Esophagus squamous epithelium (tissue), 4 donors: ENCODE measurements at regions not wholly inside any gene's neighbourhood (a gene's known extent, or its start where the extent isn't known, plus 50 kb on each side); places are given as distances from the start of the nearest gene placed in this dataset.

Source experiments
- CTCF ChIP-seq, 6 experiments: fragments of 450-650 bp in 4 of 6; fragments of 200-600 bp in 2 of 6; sonication (generic) in 2 of 6; IDR thresholded peaks; one replicate each; pipeline ENCODE4 v1.5.1; 2016 to 2019; ENCODE audit warnings: antibody characterized with exemption in 6 of 6, mild to moderate bottlenecking in 4 of 6, moderate library complexity in 4 of 6
- POLR2A ChIP-seq, 4 donors: fragments of 450-650 bp; IDR thresholded peaks; one replicate each; pipeline ENCODE4 v1.6.1; 2017; ENCODE audit warnings: antibody characterized with exemption in 4 of 4, mild to moderate bottlenecking in 4 of 4, moderate library complexity in 3 of 4

- TF ChIP-seq CTCF (IDR thresholded peaks at IDR 0.05) (no peak), POLR2A (IDR thresholded peaks at IDR 0.05) (no peak)
Measured at GRCh38 chr2:239574434-239575156, 173.8 kb upstream of the HDAC4 start.
